GM20431 (cell line): ENCODE measurements at regions not wholly inside any gene's neighbourhood (a gene's known extent, or its start where the extent isn't known, plus 50 kb on each side); places are given as distances from the start of the nearest gene placed in this dataset.
"Not testable (repeated sequence)": the region's sequence is repeated elsewhere in the genome, so short reads cannot be mapped to it uniquely, and the experiment has no call there.

Source experiments
- in situ Hi-C: fragments of 300-500 bp; cut with MseI, MboI; formaldehyde crosslinking; loops from one replicate; pipeline ENCODE4 v1.15.0; 2020; ENCODE audit warnings: low sequenced_read_pairs; ENCODE audit not compliant: unreplicated experiment

GRCh38 chr2:146458585-146458984 is 1386.2 kb upstream of the ACVR2A start:
- in situ Hi-C loops, result no loop called here

GRCh38 chr2:146457221-146457620 is 1387.6 kb upstream of the ACVR2A start:
- in situ Hi-C loops, result no loop called here

- in situ Hi-C loops, result no loop called here
These were observed 1389.5 kb upstream of the ACVR2A start for GRCh38 chr2:146455325-146455724.

- in situ Hi-C loops, result no loop called here
These were observed 1392.9 kb upstream of the ACVR2A start for GRCh38 chr2:146451972-146452371.

- in situ Hi-C loops, result no loop called here
These were observed 1394.7 kb upstream of the ACVR2A start for GRCh38 chr2:146450131-146450530.

- in situ Hi-C loops, result no loop called here
These were observed 1399.8 kb upstream of the ACVR2A start for GRCh38 chr2:146444987-146445386.

- in situ Hi-C loops, result no loop called here
These were observed 1400.7 kb upstream of the ACVR2A start for GRCh38 chr2:146444085-146444484.

- in situ Hi-C loops, result no loop called here
These were observed 1406.6 kb upstream of the ACVR2A start for GRCh38 chr2:146438246-146438645.

- in situ Hi-C loops, result no loop called here
These were observed 1407.1 kb upstream of the ACVR2A start for GRCh38 chr2:146437712-146438111.

- in situ Hi-C loops, result no loop called here
These were observed 1411.5 kb upstream of the ACVR2A start for GRCh38 chr2:146433116-146433875.

GRCh38 chr2:146429366-146429765 is 1415.5 kb upstream of the ACVR2A start:
- in situ Hi-C loops, result no loop called here

GRCh38 chr2:146417942-146418341 is 1426.9 kb upstream of the ACVR2A start:
- in situ Hi-C loops, result no loop called here

GRCh38 chr2:146415291-146415690 is 1429.5 kb upstream of the ACVR2A start:
- in situ Hi-C loops, result no loop called here

- in situ Hi-C loops, result no loop called here
These were observed 1430.4 kb upstream of the ACVR2A start for GRCh38 chr2:146414456-146414855.

- in situ Hi-C loops, result no loop called here
These were observed 1431.7 kb upstream of the ACVR2A start for GRCh38 chr2:146413086-146413610.

GRCh38 chr2:146412625-146413024 is 1432.2 kb upstream of the ACVR2A start:
- in situ Hi-C loops, result no loop called here

- in situ Hi-C loops, result not testable (repeated sequence)
These were observed 1439.2 kb upstream of the ACVR2A start for GRCh38 chr2:146405402-146406309.

- in situ Hi-C loops, result not testable (repeated sequence)
These were observed 1441.2 kb upstream of the ACVR2A start for GRCh38 chr2:146403546-146404160.

GRCh38 chr2:146392631-146393030 is 1452.2 kb upstream of the ACVR2A start:
- in situ Hi-C loops, result no loop called here

- in situ Hi-C loops, result no loop called here
These were observed 1452.6 kb upstream of the ACVR2A start for GRCh38 chr2:146392186-146392585.

- in situ Hi-C loops, result no loop called here
These were observed 1456.1 kb upstream of the ACVR2A start for GRCh38 chr2:146388757-146389156.
